Caco-2 (cell line): ENCODE measurements at regions not wholly inside any gene's neighbourhood (a gene's known extent, or its start where the extent isn't known, plus 50 kb on each side); places are given as distances from the start of the nearest gene placed in this dataset.

Source experiments
- BruUV-seq: library from RNA; stranded (reverse); fragments of 400-500 nt; replicated peaks from 2 replicates; lab custom pipeline; 2021; lab: Mats Ljungman, UMichigan
- CTCF ChIA-PET: fragments of 300-600 bp; sonication (Branson Sonifier 250); formaldehyde crosslinking; loops from one replicate; lab custom pipeline; 2022; ENCODE audit warnings: antibody characterized with exemption; lab: Charles Lee
- POLR2A ChIA-PET: fragments of 300-600 bp; sonication (Branson Sonifier 250); formaldehyde crosslinking; loops from one replicate; lab custom pipeline; 2022; ENCODE audit warnings: antibody characterized with exemption; lab: Charles Lee
- DNase-seq, 2 experiments: peaks; one replicate each; pipeline versions ENCODE4 v3.0.0 to v3.0.0-alpha.2; 2020 to 2022
- H3K27me3 ChIP-seq: replicated peaks from 2 replicates; pipeline ENCODE4 v1.6.0; 2011; ENCODE audit warnings: low read length; ENCODE audit not compliant: control insufficient read depth, insufficient read depth
- H3K36me3 ChIP-seq: 2 replicates; pipeline ENCODE4 v1.5.1; 2011; ENCODE audit warnings: low read length; ENCODE audit not compliant: control insufficient read depth, insufficient read depth
- H3K4me1 ChIP-seq: fragments of 250-450 bp; sonication (Bioruptor Pico); 2 replicates; pipeline ENCODE4 v1.5.1; 2020; ENCODE audit warnings: mild to moderate bottlenecking
- H3K4me3 ChIP-seq: 2 replicates; pipeline ENCODE4 v1.5.1; 2011; ENCODE audit warnings: low read depth, mild to moderate bottlenecking, control low read depth, low read length
- H3K9me3 ChIP-seq: fragments of 250-450 bp; sonication (Bioruptor Pico); 2 replicates; pipeline ENCODE4 v1.5.1; 2020; ENCODE audit warnings: mild to moderate bottlenecking, moderate library complexity
- H3K27ac Mint-ChIP-seq: one replicate; pipeline ENCODE4 v1.8.0; 2022; ENCODE audit warnings: mixed read lengths; ENCODE audit not compliant: unreplicated experiment
- H3K27me3 Mint-ChIP-seq: one replicate; pipeline ENCODE4 v1.8.0; 2022; ENCODE audit warnings: mixed read lengths; ENCODE audit not compliant: insufficient read depth, unreplicated experiment
- H3K36me3 Mint-ChIP-seq: one replicate; pipeline ENCODE4 v1.8.0; 2022; ENCODE audit warnings: mild to moderate bottlenecking, mixed read lengths; ENCODE audit not compliant: insufficient read depth, unreplicated experiment
- H3K4me1 Mint-ChIP-seq: one replicate; pipeline ENCODE4 v1.8.0; 2022; ENCODE audit warnings: low read depth, mixed read lengths; ENCODE audit not compliant: unreplicated experiment
- H3K4me3 Mint-ChIP-seq: one replicate; pipeline ENCODE4 v1.8.0; 2022; ENCODE audit warnings: mild to moderate bottlenecking, moderate library complexity, mixed read lengths; ENCODE audit not compliant: unreplicated experiment
- H3K9me3 Mint-ChIP-seq: one replicate; pipeline ENCODE4 v1.8.0; 2022; ENCODE audit warnings: mixed read lengths; ENCODE audit not compliant: unreplicated experiment
- CTCF ChIP-seq, 2 experiments: fragments of 200-600 bp in 1 of 2; IDR thresholded peaks; 1 replicate in 1 of 2; 2 replicates in 1 of 2; pipeline versions ENCODE4 v1.5.1 to v1.8.0; 2011 to 2022; ENCODE audit warnings: antibody characterized with exemption in 1 of 2, control low read depth in 1 of 2, inconsistent platforms in 1 of 2, low read depth in 1 of 2, low read length in 1 of 2, mild to moderate bottlenecking in 1 of 2, moderate library complexity in 1 of 2; ENCODE audit not compliant: insufficient read depth in 1 of 2, severe bottlenecking in 1 of 2, unreplicated experiment in 1 of 2
- intact Hi-C: fragments of 100-400 bp; cut with micrococcal nuclease; formaldehyde crosslinking; loops from one replicate; pipeline ENCODE4 v1.10.0; 2022; ENCODE audit not compliant: unreplicated experiment

GRCh38 chr16:87244636-87245197 lies 72.5 kb downstream of the C16orf95 start:
- Mint-ChIP-seq H3K27me3 (peaks cover 20% of the 10 kb centered on the region), H3K36me3 (no peaks in the 10 kb centered on the region), H3K27ac (no peak overlapping the region), H3K4me1 (peaks cover 10% of the 10 kb centered on the region), H3K4me3 (no peak overlapping the region), H3K9me3 (no peaks in the 10 kb centered on the region)
- Histone ChIP-seq H3K36me3 (no peaks in the 10 kb centered on the region), H3K9me3 (no peaks in the 10 kb centered on the region), H3K4me1 (peaks cover 13% of the 10 kb centered on the region; the same call in 1 of the 2 replicates), H3K27me3 (no peaks in the 10 kb centered on the region), H3K4me3 (no peak overlapping the region)
- no peak for DNase-seq
- POLR2A ChIA-PET, result no interaction called here
- intact Hi-C loops, result no loop called here
- CTCF ChIA-PET, result no interaction called here
- TF ChIP-seq CTCF (IDR thresholded peaks at IDR 0.05; ENCODE audit: insufficient read depth in 1 of 2, low read depth in 1 of 2, low read length in 1 of 2, severe bottlenecking in 1 of 2, unreplicated experiment in 1 of 2), result no peak
- no TSS peak for BruUV-seq

GRCh38 chr16:87245511-87245910 lies 71.7 kb downstream of the C16orf95 start:
- Mint-ChIP-seq H3K9me3 (no peaks in the 10 kb centered on the region), H3K36me3 (no peaks in the 10 kb centered on the region), H3K27me3 (peaks cover 20% of the 10 kb centered on the region), H3K27ac (no peak overlapping the region), H3K4me1 (peaks cover 6% of the 10 kb centered on the region), H3K4me3 (no peak overlapping the region)
- Histone ChIP-seq H3K27me3 (no peaks in the 10 kb centered on the region), H3K4me1 (peaks cover 9% of the 10 kb centered on the region; the same call in 1 of the 2 replicates), H3K4me3 (no peak overlapping the region), H3K9me3 (no peaks in the 10 kb centered on the region), H3K36me3 (no peaks in the 10 kb centered on the region)
- no TSS peak for BruUV-seq
- TF ChIP-seq CTCF (IDR thresholded peaks at IDR 0.05; ENCODE audit: insufficient read depth in 1 of 2, low read depth in 1 of 2, low read length in 1 of 2, severe bottlenecking in 1 of 2, unreplicated experiment in 1 of 2), result no peak
- CTCF ChIA-PET, result no interaction called here
- DNase-seq, result no peak
- intact Hi-C loops, result no loop called here
- POLR2A ChIA-PET, result no interaction called here

DNA sequence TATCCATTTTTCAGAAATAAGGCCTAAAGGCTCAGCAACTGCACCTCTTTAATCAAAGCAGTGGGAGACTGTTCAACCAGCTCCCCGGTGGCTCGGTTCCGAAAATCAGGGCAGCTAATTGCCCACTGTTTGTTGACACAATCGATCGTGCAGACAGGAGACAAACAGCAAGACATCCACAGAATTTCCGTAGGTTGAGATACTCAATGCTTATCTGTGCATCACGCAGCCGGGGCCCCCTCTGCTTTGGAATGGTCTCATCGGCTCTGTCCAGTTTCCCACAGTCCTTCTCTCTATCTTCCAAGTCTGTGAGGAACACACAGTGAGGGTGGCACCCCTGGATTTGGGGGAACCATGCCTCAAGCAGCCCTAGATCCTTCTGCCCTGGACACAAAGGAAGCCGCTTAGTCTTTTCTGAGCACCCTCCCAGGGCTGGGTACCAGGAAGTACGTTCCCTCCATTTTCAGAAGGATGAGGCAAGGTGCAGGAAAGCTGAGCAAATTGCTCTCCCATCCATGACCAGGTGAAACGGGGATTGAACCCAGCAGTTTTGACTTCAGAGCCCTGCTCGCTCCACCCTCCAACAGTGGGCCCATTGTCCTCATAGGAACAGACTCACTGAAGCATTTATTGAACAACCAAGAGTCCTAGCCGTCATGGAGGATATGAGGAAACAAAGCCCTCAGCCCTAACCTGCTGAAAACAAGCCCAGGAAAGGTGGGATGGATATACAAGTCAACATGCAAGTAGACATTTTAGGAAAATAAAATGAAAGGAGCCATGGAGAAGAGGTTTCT lies 70.7 kb downstream of the C16orf95 start:
- BruUV-seq, result no TSS peak
- H3K27me3 Mint-ChIP-seq, result peaks cover 17% of the 10 kb centered on the region

More for the DNA sequence above, 70.7 kb downstream of the C16orf95 start:
- no peaks in the 10 kb centered on the region for H3K9me3 Mint-ChIP-seq
- no peak for TF ChIP-seq CTCF (IDR thresholded peaks at IDR 0.05; ENCODE audit: insufficient read depth in 1 of 2, low read depth in 1 of 2, low read length in 1 of 2, severe bottlenecking in 1 of 2, unreplicated experiment in 1 of 2)
- no peak overlapping the region for H3K27ac Mint-ChIP-seq
- Histone ChIP-seq H3K36me3 (no peaks in the 10 kb centered on the region), H3K27me3 (no peaks in the 10 kb centered on the region), H3K4me3 (no peak overlapping the region), H3K4me1 (no peaks in the 10 kb centered on the region), H3K9me3 (no peaks in the 10 kb centered on the region)
- ChIA-PET CTCF (no interaction called here), POLR2A (no interaction called here)
- no peak overlapping the region for H3K4me3 Mint-ChIP-seq
- DNase-seq, result no peak
- H3K36me3 Mint-ChIP-seq, result no peaks in the 10 kb centered on the region
- intact Hi-C loops, result no loop called here
- H3K4me1 Mint-ChIP-seq, result no peaks in the 10 kb centered on the region
